ENCODE measurements at regions not wholly inside any gene's neighbourhood (a gene's known extent, or its start where the extent isn't known, plus 50 kb on each side); places are given as distances from the start of the nearest gene placed in this dataset.

DNA sequence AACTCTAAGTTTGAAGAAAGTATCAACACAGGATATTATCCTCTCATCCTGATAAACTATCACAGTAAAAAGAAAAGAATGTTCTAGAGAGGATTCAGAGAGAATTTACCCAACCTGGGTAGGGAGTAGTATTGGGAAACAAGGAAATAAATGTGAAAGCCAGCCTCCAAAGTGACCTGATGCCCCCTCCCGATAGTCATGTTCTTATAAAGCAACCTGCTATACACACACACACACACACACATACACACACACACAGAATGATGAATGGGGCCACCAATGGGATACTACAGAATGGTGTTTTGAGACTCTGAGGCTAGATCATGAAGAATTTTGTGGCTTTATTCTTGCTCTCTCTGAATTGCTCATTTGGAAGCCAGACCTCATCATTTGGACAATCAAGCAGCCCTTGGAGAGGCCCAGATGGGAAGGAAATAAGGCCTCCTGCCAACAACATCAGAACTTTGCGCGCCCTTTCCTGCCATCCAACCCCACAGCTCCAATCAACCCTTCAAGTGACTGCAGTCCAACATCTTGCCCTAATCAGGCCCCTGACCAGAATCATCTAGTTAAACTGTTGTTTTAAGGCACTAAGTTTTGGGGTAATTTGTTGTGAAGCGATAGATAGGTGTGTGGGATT, 807.9 kb upstream of the ARGLU1 start:
- TF ChIP-seq, protein P1, sequence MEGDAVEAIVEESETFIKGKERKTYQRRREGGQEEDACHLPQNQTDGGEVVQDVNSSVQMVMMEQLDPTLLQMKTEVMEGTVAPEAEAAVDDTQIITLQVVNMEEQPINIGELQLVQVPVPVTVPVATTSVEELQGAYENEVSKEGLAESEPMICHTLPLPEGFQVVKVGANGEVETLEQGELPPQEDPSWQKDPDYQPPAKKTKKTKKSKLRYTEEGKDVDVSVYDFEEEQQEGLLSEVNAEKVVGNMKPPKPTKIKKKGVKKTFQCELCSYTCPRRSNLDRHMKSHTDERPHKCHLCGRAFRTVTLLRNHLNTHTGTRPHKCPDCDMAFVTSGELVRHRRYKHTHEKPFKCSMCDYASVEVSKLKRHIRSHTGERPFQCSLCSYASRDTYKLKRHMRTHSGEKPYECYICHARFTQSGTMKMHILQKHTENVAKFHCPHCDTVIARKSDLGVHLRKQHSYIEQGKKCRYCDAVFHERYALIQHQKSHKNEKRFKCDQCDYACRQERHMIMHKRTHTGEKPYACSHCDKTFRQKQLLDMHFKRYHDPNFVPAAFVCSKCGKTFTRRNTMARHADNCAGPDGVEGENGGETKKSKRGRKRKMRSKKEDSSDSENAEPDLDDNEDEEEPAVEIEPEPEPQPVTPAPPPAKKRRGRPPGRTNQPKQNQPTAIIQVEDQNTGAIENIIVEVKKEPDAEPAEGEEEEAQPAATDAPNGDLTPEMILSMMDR (conservative IDR thresholded peaks at IDR 0.05), result no peak
- Histone ChIP-seq H3K27me3 (ENCODE audit: insufficient read depth, low read length) (no peaks in the 10 kb centered on the region), H3K9me3 (ENCODE audit: control insufficient read depth, low read depth, low read length) (no peaks in the 10 kb centered on the region), H3K18ac (ENCODE audit: insufficient read length, low read depth, low read length) (no peak overlapping the region), H3K79me2 (ENCODE audit: insufficient read depth, low read length) (no peaks in the 10 kb centered on the region), H3K27ac (ENCODE audit: insufficient read length, low read depth, low read length) (no peak overlapping the region), H2AFZ (ENCODE audit: low read length) (no peak overlapping the region), H2BK15ac (ENCODE audit: low read depth, low read length) (no peak overlapping the region), H3K4ac (ENCODE audit: low read depth, low read length) (no peak overlapping the region), H2BK120ac (ENCODE audit: low read depth, low read length, poor library complexity, severe bottlenecking) (no peak overlapping the region), H4K20me1 (ENCODE audit: control insufficient read depth, insufficient read depth, insufficient read length) (no peaks in the 10 kb centered on the region), H2AK5ac (ENCODE audit: insufficient read length, low read length) (no peak overlapping the region), H4K5ac (ENCODE audit: insufficient read length, low read depth, low read length) (no peak overlapping the region), H3K23me2 (ENCODE audit: insufficient read length, low read depth, low read length, poor library complexity, severe bottlenecking) (no peaks in the 10 kb centered on the region), H2BK5ac (ENCODE audit: insufficient read length, low read length) (no peak overlapping the region), H3K4me1 (ENCODE audit: insufficient read depth, low read length) (peaks cover 3% of the 10 kb centered on the region; the same call in 1 of the 2 replicates), H4K91ac (ENCODE audit: insufficient read length, low read depth, low read length) (no peak overlapping the region), H3K4me2 (ENCODE audit: insufficient read depth, insufficient read length, low read length) (no peak overlapping the region), H2BK20ac (ENCODE audit: low read depth, low read length, poor library complexity, severe bottlenecking) (no peak overlapping the region), H3K14ac (ENCODE audit: insufficient read depth, low read length) (no peak overlapping the region), H3K56ac (ENCODE audit: insufficient read length, low read depth, low read length) (no peak overlapping the region), H3K9ac (ENCODE audit: extremely low read depth, insufficient read length, low read length) (no peak overlapping the region), H2BK12ac (ENCODE audit: insufficient read length, low read depth, low read length) (no peak overlapping the region), H4K8ac (replicated peaks; ENCODE audit: insufficient read length, low read depth, low read length) (no peak overlapping the region), H3K23ac (ENCODE audit: insufficient read length, low read depth, low read length) (no peak overlapping the region), H3T11ph (ENCODE audit: low read length) (no peak overlapping the region), H3K79me1 (ENCODE audit: insufficient read depth, low read depth, low read length, poor library complexity, severe bottlenecking) (no peaks in the 10 kb centered on the region)
- no peak for DNase-seq
- Mint-ChIP-seq H3K9me3 (no peaks in the 10 kb centered on the region), H3K27ac (no peak overlapping the region), H3K4me3 (no peak overlapping the region), H3K4me1 (peaks cover 18 to 27% of the 10 kb centered on the region in 2 experiments), H3K27me3 (ENCODE audit: low read depth) (no peaks in the 10 kb centered on the region; the same call in 1 of the 2 replicates), H3K36me3 (ENCODE audit: insufficient read depth in 1 of 3, low read depth in 3 of 3) (no peaks in the 10 kb centered on the region)
- no CpG with 5 or more reads among the region's 4 CpGs for WGBS (ENCODE audit: extremely low coverage, insufficient read length, low lambda C conversion rate)

Measured in H9 (cell line).